GM18520 (cell line): ENCODE measurements at regions not wholly inside any gene's neighbourhood (a gene's known extent, or its start where the extent isn't known, plus 50 kb on each side); places are given as distances from the start of the nearest gene placed in this dataset.

ENCODE experiments used
- ATAC-seq: cut with Tn5 transposase; IDR thresholded peaks from one replicate; pipeline ENCODE4 v1.9.1; 2021; ENCODE audit not compliant: unreplicated experiment

GRCh38 chr11:23233075-23233474, 372.8 kb upstream of the CCDC179 start:
- no peak for ATAC-seq

- ATAC-seq, result no peak
Observed at GRCh38 chr11:23236826-23237555, 376.7 kb upstream of the CCDC179 start.

- no peak for ATAC-seq
Observed at GRCh38 chr11:23252426-23252825, 392.2 kb upstream of the CCDC179 start.

- no peak for ATAC-seq
Observed at GRCh38 chr11:23257088-23257487, 396.8 kb upstream of the CCDC179 start.

GRCh38 chr11:23257556-23257955, 397.3 kb upstream of the CCDC179 start:
- no peak for ATAC-seq

GRCh38 chr11:23263466-23263865, 403.2 kb upstream of the CCDC179 start:
- no peak for ATAC-seq

- no peak for ATAC-seq
Observed at GRCh38 chr11:23272095-23272494, 411.8 kb upstream of the CCDC179 start.

- ATAC-seq, result no peak
Observed at GRCh38 chr11:23278121-23278520, 417.8 kb upstream of the CCDC179 start.

- no peak for ATAC-seq
Observed at GRCh38 chr11:23280088-23280487, 419.8 kb upstream of the CCDC179 start.

- ATAC-seq, result no peak
Observed at GRCh38 chr11:23283666-23284065, 423.4 kb upstream of the CCDC179 start.

GRCh38 chr11:23284631-23285030, 424.4 kb upstream of the CCDC179 start:
- ATAC-seq, result no peak

GRCh38 chr11:23288003-23288783, 427.9 kb upstream of the CCDC179 start:
- ATAC-seq, result no peak

- ATAC-seq, result no peak
Observed at GRCh38 chr11:23295241-23295640, 435.0 kb upstream of the CCDC179 start.

GRCh38 chr11:23308041-23308440, 447.8 kb upstream of the CCDC179 start:
- ATAC-seq, result no peak

GRCh38 chr11:23310276-23310675, 450.0 kb upstream of the CCDC179 start:
- ATAC-seq, result no peak

- no peak for ATAC-seq
Observed at GRCh38 chr11:23311986-23312940, 452.0 kb upstream of the CCDC179 start.

- ATAC-seq, result no peak
Observed at GRCh38 chr11:23313001-23313400, 452.7 kb upstream of the CCDC179 start.

- ATAC-seq, result no peak
Observed at GRCh38 chr11:23314162-23314561, 453.9 kb upstream of the CCDC179 start.

- ATAC-seq, result no peak
Observed at GRCh38 chr11:23315286-23315685, 455.0 kb upstream of the CCDC179 start.

- ATAC-seq, result no peak
Observed at GRCh38 chr11:23317816-23318215, 457.5 kb upstream of the CCDC179 start.

- ATAC-seq, result no peak
Observed at GRCh38 chr11:23318670-23319069, 458.4 kb upstream of the CCDC179 start.
